ENCODE measurements at regions not wholly inside any gene's neighbourhood (a gene's known extent, or its start where the extent isn't known, plus 50 kb on each side); places are given as distances from the start of the nearest gene placed in this dataset.

DNA sequence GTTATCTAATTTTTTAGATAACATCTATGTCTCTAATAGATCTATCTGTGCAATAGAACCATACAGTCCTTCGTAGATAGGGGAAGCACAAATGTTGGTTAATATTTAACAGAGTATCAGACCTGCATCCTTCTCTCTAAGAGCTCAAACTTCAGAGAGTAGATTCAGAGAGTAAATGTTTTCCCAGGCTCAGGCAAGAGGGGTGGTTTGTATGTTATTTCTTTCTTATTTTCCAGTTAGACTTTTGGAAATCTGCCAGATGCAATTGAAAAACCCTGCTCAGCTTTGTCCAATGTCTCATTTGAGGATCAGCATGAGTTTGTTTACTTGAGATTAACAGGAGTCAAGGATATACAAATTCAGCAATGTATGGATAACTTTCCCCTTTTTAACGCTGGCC lies 361.9 kb downstream of the BCKDHB start:
- DNase-seq, result no peak

DNA sequence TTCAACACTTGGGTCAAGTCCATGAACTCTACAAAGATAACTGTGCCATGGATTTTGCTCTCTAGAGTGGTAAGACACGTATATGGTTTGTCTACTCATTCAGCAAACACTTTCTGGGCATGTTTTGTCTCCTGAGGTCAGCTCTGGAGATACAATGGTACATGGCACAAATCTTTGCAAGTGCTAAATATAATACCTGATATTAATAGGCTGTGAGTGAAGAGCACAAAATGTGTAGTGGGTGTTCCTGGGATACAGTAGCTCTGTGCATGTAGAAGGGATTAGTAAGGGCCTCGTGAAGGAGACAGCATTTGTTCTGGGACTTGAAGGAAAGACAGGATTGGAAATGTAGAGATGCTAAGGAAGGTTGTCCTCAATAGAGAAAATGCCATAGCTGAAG lies 360.9 kb downstream of the BCKDHB start:
- no peak for DNase-seq

DNA sequence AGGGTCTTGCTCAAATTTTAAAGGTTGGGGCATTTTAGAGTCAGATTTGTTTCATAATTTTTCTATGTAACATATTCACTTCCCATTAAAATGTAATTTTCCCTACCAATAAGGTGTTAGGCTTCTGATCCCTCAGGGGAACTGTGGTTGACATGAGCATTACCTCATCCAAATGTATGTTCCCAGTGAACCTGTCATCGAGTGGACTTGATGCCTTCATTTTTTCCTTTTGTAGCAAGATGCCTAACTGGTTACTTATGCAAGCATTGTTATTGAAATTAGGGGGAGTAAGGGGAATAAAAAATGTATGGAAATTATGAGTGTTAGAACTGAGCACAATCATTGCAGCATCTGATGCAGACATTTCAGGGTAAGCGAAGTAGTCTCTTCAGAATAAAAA lies 360.5 kb downstream of the BCKDHB start:
- no peak for DNase-seq

DNA sequence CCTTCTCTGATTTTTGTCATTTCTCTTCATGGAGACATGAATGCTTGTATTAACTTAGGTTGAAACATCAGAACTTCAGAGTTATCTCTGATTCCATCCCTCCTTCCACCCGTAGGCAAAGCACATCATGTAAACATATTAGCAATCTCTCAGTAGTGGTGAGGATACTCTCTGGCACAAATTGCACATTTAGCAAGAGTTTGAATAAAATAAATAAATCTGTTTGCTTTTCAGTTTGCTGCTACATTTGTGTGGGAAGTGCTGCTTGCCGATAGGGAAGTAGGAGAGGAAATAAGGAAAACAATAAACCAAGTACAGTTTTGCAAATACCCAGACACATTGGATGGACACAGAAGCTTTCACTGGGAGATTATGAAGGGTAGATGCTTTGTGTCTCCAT lies 359.0 kb downstream of the BCKDHB start:
- DNase-seq, result no peak

DNA sequence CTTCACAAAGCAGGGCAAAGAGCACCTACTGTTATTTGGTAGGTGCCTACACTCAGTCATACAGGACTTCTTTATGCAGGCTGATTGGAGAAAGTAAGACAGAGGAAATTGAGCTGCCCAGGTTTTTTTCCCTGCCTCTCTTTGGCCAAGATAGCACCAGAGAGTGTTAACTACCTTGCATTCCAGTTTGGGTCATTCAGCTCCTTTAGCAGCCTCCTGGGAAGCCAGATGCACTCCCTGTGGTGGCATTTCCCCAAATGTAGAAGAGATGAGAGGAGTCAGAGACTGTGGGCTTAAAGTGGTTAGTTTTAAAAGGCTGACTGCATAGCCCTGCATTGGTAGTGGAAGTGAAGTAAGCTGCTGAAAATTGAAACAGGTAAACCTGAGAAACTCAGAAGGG lies 358.4 kb downstream of the BCKDHB start:
- no peak for DNase-seq

DNA sequence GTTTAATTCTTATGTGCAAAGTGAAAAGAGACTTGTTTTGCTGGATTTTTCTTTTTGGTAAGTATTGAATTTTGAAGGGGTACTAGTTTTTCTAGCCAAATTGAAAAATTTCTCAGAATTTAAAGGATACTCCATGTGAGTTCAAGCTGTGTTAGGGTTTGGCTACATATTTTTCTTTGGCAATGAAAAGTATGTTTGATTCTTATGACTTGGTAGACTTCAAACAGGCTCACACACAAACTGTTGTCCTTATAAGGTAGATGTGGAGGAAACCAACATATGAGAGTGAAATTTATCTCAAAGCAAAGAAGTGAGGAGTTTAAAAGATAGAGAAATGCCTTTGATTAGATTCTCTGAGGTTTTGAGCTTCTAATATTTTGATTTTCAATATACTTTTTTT lies 356.7 kb downstream of the BCKDHB start:
- no peak for DNase-seq

DNA sequence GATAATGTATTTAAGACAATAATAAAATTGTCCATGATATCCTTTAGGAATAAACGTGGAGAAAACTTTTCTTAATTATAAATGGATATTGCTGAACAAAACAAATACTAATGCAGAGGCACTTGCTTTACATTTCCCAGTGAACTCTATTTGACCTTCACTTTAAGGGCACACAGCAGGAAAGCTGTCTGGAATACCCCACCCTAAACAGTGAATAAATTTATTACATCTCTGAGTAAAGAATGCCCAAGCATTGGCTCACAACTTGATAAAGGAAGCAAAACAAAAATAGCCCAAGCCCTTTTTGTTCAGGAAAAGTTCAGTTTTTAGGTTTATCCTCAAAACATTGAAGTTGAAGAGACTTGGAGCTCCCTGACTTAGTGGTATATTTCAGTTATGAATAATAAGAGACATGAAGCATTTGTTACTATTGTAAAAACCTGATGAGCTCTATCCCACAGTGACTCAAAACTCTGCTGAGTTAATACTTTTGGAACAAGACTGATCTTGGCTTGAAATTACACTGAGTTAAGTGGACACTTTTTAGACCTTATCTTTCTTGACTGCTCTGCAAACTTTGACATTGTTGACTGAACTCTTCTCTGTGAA lies 353.9 kb downstream of the BCKDHB start:
- DNase-seq, result no peak

DNA sequence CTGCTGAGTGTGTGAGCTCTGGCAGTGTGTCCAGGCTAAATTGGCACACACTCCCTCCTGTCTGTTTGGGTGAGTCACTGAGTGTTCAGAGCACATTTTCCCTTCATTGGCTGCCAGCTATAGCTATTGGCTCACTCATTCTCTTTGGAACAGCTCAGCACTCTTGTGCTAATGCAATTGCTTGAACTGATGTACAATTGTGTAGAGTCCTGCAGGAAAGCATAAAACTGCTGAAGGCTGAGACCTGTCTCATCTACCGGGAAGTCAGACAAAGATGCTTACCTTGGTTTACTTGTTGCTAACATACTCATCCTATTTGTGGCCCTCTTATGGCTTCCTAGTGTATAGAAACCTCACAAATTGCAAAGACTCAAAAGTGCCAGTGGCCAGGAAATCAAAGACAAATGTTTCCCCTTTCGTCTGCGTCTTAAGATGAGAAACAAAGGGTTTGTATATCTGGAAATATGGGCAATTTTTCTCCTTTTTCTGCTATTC lies 351.0 kb downstream of the BCKDHB start:
- peak in 51 of 58 donors; percentile 2 to 81 (median 41) for DNase-seq

DNA sequence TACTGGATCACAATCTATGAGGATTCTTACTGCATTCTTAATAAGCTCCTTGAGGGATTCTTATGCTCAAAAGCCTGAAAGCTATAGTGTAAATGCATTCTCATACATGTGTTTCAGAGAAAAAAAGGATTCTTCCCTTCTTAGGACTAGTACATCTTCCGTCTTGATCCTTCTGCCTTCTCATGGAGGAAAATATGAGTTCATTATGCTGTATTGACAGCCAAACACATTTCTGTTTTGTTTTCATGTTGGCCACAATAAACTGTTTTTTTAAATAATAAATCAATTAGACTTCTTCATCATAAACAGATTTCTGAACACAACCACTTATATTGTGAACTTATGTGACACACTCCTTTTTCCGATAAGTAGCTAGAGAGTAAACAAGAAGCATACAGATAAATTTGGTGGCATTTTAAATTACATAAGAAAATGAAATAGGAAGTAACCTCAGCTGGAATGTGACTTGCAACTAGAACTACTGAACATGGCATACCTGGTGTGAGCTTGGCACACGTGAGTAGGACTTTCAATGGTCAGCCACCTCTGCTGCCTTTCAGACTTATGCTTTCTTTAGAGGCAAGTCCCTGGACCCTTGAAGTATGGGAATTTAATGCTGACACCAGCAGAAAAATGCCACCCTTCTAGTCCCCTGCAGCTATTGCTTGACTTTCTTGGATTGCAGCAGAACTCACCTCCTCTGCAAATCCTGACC lies 350.4 kb downstream of the BCKDHB start:
- DNase-seq, result no peak

DNA sequence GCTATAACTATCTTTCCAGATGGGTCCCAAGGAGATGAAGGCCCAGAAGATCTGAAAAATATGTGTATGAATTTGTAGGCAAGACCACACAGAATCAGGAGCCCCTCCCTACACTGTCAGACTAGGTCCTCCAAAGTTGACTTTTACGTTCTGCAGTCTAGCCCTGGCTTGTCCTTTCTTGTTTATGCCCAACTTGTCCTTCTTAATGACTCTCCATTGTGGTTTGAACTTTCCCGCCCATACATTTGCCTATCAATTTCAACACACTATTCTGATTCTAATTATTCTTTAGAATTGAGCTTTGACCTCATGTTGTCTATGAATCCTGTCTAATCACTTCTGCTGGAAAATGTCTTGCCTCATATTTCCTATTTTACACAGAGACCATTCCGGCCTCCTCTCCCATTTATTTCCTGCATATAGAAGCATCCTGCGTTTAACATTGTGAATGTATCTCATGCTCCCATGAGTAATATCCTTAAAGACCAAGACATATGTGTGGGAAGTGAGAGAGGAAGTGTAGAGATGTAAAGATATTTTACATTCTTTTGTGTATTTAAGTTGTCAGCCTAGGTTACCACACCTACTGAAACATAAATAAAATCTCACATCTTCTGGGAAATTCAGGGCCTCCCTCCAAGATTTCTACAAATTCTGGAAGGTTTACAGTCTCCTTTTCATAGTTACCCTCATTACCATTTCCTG lies 348.3 kb downstream of the BCKDHB start:
- DNase-seq, result no peak

DNA sequence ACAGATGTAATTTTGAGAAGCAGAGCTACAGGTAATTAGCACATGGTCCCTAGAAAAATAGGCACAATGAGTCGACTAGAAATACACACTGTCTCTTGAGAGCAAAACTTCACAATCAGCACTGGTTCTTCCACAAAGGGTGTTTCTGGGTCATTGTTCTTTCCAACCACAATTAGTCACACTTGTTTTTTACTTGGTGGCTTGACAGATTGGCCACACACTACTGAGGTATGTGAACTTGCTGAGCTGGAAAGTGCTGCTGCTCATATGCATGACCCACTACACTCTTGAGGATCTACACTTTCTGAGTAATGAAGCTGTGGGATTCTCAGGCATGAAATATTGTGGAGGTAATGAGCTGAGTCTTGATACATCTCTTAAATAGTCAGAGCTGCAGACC lies 347.7 kb downstream of the BCKDHB start:
- no peak for DNase-seq

DNA sequence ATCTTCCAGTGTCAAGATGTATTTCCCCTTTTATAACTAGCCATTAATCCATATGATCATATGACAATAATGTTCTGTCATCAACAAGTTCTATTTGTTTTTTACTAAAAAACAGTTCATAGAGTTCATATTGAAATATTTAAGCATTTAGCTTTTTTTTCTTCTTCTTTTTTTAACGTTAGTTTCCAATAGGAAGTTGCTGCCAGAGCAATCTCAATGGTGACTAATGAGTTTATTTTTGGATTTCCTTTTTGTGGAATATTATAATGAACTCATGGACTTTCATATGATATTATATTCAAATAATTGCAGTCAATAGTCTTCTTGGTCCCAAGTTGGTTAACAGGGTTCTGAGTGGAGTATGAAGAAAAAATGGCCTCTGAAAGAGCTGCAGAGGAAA lies 343.3 kb downstream of the BCKDHB start:
- no peak for DNase-seq

DNA sequence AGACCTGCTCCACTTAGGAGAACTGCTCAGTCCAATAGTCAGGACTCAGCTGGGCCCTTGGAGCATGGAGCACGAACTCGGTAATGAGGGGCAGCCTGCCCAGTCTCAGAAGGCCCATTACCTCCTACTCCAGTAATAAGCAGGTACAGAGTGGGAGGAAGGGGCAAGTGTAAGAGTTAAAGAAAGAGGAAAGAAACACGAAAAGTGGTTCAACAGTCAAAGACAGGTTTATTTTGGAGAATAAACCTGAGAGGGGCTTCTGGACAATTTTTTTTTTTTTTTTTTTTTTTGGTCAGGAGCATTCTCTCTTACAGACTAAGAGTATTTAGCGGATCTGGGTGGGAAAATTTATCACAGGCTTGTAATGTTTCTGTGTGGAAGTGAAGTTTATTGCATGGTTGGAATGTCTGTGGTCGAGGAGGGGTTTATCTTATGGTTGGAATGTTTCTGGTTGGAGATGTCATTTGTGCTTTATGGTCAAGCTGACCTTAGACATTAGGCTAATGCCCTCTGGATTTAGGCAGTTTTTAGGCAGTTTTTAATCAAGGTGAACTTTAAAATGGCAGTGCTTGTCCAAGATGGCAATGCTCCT lies 340.1 kb downstream of the BCKDHB start:
- no peak for DNase-seq

DNA sequence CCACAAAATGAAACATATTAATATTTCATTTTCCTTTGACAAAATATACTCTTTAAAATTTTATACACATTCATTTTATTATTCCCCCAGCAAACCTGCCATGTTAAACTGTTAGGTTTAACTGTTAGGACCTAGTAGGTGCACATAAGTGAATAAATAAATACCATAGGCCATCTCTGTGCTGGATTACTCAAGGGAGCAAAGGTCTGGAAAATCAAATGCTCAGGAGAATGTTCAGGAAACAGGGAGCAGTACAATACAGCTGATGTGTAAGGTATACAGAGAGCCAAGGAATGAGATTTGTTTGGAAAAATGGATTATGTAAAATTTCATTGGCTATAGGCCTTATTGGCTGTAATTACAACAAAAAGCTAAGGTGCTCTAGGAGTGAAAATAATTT lies 339.3 kb downstream of the BCKDHB start:
- no peak for DNase-seq

DNA sequence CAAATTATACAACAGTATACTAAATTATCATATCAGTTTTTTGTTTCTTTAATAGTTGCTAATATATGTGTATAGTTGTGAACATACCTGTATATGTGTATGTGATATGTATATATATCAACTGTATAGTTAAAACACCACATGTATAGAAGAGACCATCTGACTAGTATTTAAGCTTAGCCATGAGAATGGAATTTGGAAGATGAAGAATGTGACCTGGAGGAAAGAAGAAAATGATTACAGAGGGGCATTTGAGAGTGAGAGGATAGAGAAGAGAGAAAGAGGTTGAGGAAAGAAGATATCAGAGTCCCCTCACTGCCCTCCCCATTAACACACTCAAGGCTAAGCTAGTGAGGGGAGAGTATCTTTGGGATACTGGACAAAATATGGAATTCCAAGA lies 335.9 kb downstream of the BCKDHB start:
- DNase-seq, result no peak

DNA sequence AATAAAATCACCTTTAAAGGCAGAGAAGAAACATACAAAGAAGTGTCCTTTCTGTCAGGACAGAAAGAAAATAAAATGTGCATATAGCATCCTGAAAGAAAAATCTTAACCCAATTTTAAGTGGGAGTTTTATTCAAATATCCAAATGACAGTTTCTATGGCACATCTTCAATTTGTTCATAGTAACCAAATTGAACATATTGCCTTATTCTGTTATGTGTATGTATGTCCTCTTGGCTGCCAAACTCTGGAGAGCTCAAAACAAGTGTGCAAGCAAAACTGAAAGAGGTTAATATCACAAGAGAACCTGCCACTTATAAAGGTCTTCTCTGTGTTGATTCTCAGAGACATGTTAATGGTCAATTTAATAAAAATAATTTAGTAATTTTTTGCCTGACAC lies 334.7 kb downstream of the BCKDHB start:
- no peak for DNase-seq

DNA sequence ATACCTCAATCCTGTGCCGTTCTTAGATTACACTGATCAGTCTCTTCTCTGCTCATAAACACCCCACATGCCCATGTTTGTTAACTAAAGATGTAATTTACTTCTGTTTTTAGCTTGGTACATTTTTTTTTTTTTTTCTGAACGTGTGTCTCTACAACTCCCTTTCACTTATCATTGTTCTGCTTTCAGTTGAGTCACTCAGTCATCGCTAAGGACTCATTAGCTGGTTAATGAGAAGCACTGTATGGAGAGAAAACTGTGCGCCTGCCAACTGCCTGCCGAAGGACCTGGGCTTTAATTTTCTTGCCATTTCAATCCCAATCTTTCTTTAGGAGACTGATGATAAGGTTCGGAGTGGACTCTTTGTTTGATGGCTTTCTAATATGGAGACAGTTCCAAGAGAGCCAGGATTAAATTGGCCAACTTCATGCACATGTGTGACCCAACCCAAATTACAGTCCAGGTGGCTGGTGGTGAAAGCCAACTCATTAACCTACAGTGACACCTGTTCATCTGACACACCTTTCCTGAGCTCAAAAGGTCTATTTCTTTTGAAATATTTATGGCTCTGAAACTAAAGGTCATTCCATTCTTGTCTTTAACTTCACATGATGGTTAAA lies 334.1 kb downstream of the BCKDHB start:
- no peak for DNase-seq

DNA sequence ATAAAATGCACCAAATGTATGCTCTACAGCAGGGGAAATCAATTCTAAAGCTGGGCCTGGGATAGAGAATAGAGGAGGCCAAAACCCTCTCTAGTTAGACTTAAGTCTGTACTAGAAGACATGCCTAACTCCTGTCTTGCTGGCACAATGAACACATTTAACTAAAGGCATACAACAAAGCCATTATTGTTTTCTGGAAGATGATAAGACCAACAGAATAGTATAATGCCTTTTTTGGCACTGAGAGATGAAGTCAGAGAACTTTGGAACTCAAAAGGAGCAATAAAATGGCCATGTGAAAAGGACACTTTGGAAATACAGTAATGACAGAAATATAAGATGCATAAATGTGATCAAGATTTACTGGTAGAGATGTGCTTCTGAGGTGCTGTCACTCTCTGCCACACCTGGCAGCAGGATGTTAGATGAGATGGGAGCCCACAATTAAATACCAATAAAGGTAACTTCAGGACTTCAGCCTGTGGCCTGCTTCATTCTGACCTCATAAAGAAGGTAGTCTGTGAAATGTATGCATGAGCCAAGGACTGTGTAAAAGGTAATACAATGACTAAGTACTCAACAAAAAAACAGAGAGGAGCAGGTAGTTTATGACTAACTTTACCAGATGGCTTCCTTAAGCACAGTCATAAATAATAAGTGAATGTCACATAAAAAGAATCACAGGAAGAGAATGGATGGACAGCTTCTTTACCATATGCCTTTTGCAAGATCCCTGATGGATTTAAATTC lies 333.4 kb downstream of the BCKDHB start:
- no peak for DNase-seq

DNA sequence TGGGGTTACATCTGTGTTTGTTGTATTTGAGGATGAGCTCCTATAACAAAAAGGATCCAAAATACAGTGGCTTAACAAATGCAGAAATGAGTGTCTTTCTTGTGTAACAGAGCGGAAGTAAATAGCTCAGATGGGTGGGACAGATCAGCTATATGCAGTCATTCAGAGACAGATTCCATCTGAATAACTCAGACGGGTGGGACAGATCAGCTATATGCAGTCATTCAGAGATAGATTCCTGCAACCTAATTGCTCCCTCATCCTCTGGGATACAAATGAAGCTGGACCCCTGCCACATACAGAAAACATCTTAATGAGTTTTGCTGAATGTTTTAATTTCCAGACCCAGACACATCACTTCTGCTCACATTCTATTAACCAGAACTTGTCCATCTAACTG lies 332.3 kb downstream of the BCKDHB start:
- no peak for DNase-seq

DNA sequence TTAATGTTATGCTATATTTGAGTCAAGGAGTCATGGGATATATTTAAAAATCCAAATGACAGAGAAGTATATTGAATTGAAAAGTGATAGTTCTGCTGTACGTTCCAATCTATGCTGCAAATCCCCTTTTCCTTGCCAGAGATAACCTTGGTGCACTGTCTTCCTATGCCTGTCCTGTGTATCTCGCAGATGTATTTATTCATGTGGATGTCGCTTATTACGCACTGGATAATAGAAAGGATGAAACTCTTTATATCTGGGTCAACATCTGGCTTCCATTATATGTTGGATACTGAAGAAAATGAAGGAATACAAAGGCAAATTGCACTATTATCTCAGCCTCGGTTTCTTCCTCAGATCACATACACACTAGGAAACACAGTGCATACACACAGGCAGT lies 331.3 kb downstream of the BCKDHB start:
- no peak for DNase-seq

DNA sequence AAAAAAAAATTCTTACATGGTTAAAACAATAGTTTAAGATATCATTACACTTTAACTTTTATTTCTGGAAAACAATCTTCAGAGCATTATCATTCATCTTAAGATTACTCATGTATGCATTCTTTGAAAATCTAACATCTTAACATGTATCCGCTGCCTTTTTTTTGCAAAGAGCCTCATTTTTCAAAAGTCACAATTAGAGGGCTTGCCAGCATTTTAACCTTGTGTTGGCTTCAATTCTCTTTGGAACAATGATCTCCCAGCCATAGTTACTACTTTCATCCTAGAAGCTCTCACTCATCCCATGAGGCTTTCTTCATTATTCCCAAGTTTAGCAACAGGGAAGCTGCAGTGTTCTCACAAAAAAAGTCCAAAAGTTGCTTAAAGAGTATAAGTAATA lies 330.8 kb downstream of the BCKDHB start:
- DNase-seq, result no peak

All from anterior cingulate cortex (tissue), 58 donors.